ENCODE measurements at regions not wholly inside any gene's neighbourhood (a gene's known extent, or its start where the extent isn't known, plus 50 kb on each side); places are given as distances from the start of the nearest gene placed in this dataset.
"Not testable (repeated sequence)": the region's sequence is repeated elsewhere in the genome, so short reads cannot be mapped to it uniquely, and the experiment has no call there.

DNA sequence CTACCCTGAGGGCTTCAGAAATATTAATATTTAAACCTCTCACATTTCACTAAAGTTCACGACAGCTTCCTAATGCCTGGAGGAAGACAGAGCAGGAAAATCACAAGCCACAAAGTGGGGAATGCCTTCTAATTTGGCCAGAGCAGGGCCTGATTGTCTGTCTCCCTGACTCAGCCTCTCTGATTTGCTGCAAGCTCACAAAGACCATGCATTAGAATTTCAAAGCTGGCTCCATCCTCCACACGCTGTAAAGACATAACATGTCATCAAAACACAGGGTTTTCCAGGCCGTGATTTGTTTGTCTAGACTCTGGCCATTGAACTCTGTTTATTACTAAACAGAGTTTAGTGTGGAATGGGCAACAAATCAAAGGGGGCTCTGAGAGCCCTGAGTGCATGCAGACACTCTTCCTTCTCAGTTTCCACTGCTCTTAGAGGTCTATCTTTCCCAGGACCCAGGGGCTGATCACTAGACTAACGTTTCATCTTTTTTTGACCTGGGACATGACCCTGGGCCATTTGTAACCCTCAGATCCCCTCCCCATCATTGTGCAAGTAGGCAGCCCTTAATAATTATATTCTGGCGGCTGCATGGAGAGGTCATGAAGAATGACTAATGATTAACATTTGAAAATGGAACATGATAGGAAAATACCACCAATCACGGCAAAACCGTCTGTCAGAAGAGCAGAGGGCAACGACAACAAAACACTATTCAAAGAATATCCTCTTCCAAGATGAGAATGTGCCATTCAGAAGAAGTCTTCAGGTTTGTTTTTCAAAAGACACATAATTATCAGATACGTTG, 140.2 kb downstream of the ENC1 start:
- no peak for DNase-seq (ENCODE audit: low spot score)
- no peaks in the 10 kb centered on the region for H3K9me3 Mint-ChIP-seq
- no peak overlapping the region for H3K4me3 Mint-ChIP-seq
- H3K27ac Mint-ChIP-seq, result no peak overlapping the region
- no peaks in the 10 kb centered on the region for H3K4me1 Mint-ChIP-seq (ENCODE audit: low read depth)
- no peaks in the 10 kb centered on the region for H3K36me3 Mint-ChIP-seq (ENCODE audit: low read depth)
- H3K27me3 Mint-ChIP-seq (ENCODE audit: low read depth), result peaks cover 5% of the 10 kb centered on the region

DNA sequence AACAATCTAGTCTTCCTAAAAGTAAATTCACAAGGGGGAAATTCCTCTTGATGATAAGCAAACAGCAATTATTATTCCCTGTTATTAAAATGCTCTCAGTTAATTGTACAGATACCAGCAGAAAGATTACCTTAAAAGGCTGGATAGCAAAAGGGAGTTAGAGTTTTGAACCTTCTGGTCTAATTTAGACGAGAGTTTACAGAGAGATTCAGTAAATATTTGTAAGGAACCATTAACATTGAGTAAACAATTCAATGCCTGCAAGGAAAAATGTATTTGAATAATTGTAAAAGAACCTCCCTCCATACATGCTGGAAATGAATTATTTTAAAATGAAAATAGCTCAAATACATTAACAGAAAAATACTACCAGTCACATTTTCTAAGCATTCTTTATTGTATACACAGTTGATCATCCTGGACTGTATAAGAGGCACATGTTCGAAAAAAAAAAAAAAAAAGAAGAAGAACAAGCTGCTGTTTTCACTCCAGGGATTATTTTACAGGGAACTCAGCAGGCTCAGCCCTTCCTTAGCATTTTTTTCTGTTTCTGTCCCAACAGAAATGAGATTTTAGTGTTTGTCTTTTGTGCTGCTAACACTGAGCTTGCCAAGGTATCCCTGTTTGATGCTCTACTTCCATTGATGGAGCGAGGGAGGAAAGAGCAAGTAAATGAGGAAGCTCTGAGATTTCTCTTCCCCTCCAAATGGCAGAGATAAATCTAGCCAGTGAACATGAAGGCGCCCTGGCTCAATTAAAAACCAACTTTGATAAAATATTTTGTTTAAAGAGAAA, 141.1 kb downstream of the ENC1 start:
- Mint-ChIP-seq H3K4me3 (no peak overlapping the region), H3K9me3 (no peaks in the 10 kb centered on the region), H3K36me3 (ENCODE audit: low read depth) (no peaks in the 10 kb centered on the region), H3K27me3 (ENCODE audit: low read depth) (peaks cover 6% of the 10 kb centered on the region), H3K27ac (no peak overlapping the region), H3K4me1 (ENCODE audit: low read depth) (no peaks in the 10 kb centered on the region)
- DNase-seq (ENCODE audit: low spot score), result no peak

DNA sequence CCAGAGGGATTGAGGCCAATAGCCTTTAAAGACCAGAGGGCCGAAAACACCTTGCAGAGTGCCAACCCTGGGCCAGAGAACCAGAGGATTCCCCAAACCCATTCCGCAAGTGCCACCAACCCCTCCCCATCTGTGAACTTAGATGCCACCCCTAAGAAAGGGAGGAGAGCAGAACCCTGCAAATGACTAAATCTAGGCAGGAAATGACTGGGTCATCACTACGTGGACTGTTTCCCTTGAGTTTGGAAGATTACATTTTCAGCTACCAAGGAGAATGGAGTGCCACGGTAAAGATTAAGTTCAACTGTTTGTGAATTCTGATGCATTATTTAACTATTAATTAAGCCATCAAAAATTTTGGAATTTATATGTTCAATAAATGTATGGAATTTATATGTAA, 142.8 kb downstream of the ENC1 start:
- H3K27ac Mint-ChIP-seq, result no peak overlapping the region
- no peak for DNase-seq (ENCODE audit: low spot score)
- H3K36me3 Mint-ChIP-seq (ENCODE audit: low read depth), result no peaks in the 10 kb centered on the region
- no peaks in the 10 kb centered on the region for H3K9me3 Mint-ChIP-seq
- H3K4me3 Mint-ChIP-seq, result no peak overlapping the region
- peaks cover 11% of the 10 kb centered on the region for H3K27me3 Mint-ChIP-seq (ENCODE audit: low read depth)
- no peaks in the 10 kb centered on the region for H3K4me1 Mint-ChIP-seq (ENCODE audit: low read depth)

DNA sequence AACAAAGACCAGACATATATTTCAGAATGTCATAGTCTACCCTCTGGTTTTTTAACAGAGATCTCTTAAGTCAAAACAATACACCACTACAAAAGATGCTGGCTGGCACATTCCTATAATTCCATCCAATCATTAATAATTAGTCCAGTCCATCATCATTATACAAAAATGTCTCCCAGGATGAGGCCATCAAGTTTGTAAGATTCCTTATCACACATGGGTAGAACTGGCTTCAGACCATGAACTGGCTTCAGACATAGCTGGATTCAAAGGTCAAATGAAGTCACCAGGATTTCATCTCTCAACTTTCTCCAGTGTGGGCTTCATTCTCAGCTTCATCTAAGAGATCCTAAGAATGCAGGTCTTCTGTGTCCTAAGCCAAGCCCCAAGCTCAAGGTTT, 147.1 kb downstream of the ENC1 start:
- Mint-ChIP-seq H3K4me3 (no peak overlapping the region), H3K27me3 (ENCODE audit: low read depth) (peaks cover 14% of the 10 kb centered on the region), H3K27ac (no peak overlapping the region), H3K9me3 (no peaks in the 10 kb centered on the region), H3K36me3 (ENCODE audit: low read depth) (no peaks in the 10 kb centered on the region), H3K4me1 (ENCODE audit: low read depth) (no peaks in the 10 kb centered on the region)
- DNase-seq (ENCODE audit: low spot score), result no peak

DNA sequence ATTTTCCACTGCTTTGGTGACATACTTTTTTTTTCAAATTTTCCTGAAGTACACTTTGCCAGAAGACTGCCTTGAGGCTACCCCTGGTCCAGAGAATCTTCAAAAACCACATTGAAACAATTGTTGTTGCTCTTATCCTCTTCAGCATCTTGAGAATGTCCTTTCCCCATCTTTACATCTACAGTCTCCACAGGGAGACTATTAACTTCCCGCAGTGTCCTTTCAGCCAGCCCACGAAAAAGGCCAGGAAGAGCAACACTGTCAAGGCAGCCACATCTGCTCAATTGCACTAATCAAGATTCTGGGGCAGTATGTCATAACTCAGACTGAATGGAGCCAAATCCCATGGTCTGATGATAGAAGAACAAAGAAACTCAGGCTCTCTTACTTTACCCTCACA, 148.3 kb downstream of the ENC1 start:
- no peaks in the 10 kb centered on the region for H3K9me3 Mint-ChIP-seq
- H3K27me3 Mint-ChIP-seq (ENCODE audit: low read depth), result peaks cover 16% of the 10 kb centered on the region
- H3K4me1 Mint-ChIP-seq (ENCODE audit: low read depth), result no peaks in the 10 kb centered on the region
- no peak overlapping the region for H3K27ac Mint-ChIP-seq
- H3K36me3 Mint-ChIP-seq (ENCODE audit: low read depth), result no peaks in the 10 kb centered on the region
- no peak for DNase-seq (ENCODE audit: low spot score)
- H3K4me3 Mint-ChIP-seq, result no peak overlapping the region

DNA sequence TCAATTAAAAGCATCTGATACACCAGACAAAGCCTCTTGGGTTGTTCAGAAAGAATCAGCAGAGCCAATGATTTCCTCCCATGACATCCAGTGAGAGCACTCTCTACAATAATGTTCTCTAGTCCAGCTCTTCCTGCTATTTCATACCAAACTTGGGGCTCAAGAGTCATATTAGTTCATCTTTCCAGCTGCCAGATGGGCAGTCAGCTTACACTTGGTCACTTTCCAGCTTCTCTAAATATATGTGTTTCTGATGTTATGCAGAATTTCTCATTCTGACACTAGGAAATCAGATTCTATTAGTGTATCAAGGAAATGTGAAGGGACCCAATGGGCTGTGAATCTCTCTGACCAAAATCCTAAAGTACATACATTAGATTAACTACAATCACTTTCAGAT, 148.9 kb downstream of the ENC1 start:
- no peaks in the 10 kb centered on the region for H3K4me1 Mint-ChIP-seq (ENCODE audit: low read depth)
- no peak overlapping the region for H3K27ac Mint-ChIP-seq
- no peaks in the 10 kb centered on the region for H3K36me3 Mint-ChIP-seq (ENCODE audit: low read depth)
- H3K27me3 Mint-ChIP-seq (ENCODE audit: low read depth), result peaks cover 16% of the 10 kb centered on the region
- H3K9me3 Mint-ChIP-seq, result no peaks in the 10 kb centered on the region
- H3K4me3 Mint-ChIP-seq, result no peak overlapping the region
- DNase-seq (ENCODE audit: low spot score), result no peak

DNA sequence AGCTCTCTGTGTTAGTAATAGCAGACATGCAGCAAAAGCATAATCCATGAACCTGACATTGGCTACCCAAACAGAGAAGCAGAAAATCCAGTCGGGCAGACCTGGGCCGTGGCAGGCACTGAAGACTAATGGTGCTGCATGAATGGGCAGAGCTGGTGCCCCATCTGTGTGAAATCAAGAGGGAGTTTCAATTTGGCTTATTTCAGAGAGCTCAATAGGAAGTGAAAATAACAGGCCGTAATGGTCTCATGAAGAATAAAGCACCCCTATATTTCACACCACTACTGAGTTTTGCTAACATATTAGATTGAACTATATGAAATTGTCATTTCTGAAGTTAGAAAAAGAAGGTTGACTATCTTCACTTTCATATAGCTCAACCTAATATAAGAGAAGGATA, 149.7 kb downstream of the ENC1 start:
- no peaks in the 10 kb centered on the region for H3K36me3 Mint-ChIP-seq (ENCODE audit: low read depth)
- no peaks in the 10 kb centered on the region for H3K4me1 Mint-ChIP-seq (ENCODE audit: low read depth)
- H3K27me3 Mint-ChIP-seq (ENCODE audit: low read depth), result peaks cover 16% of the 10 kb centered on the region
- no peaks in the 10 kb centered on the region for H3K9me3 Mint-ChIP-seq
- H3K4me3 Mint-ChIP-seq, result no peak overlapping the region
- no peak for DNase-seq (ENCODE audit: low spot score)
- H3K27ac Mint-ChIP-seq, result no peak overlapping the region

DNA sequence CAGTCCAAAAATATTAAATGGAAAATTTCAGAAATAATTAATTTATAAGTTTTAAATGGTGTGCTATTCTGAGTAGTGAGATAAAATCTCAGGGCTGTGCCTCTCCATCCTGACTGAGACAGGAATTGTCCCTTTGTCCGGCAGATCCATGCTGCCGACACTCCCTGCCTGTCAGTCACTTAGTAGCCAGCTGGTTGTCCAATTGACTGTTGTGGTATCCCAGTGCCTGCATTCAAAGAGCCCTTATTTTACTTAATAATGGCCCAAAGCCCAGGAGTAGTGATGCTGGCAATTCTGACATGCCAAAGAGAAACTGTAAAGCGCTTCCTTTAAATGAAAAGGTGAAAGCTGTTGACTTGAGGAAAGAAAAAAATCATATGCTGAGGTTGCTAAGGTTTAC, 157.5 kb downstream of the ENC1 start:
- Mint-ChIP-seq H3K36me3 (ENCODE audit: low read depth) (no peaks in the 10 kb centered on the region), H3K27ac (no peak overlapping the region), H3K27me3 (ENCODE audit: low read depth) (no peaks in the 10 kb centered on the region), H3K9me3 (no peaks in the 10 kb centered on the region), H3K4me3 (no peak overlapping the region), H3K4me1 (ENCODE audit: low read depth) (no peaks in the 10 kb centered on the region)
- no peak for DNase-seq (ENCODE audit: low spot score)

DNA sequence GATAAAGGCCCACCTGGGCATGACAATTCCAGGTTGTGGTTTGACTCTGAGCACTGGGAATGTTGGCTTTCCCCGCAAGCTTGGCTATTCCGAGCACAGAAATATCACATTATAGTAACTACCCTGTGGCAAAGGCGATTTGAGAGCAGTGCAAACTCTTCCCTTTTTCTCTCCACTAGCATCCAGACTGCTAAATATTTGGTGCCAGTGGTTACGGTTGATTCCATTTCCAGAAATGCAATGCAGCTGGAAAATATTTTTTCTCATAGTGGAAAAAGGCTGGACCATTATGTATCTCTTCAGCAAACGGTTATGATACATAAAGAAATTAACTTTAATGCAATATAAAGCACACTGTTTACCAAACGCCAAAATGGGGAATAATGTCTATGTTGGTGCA, 158.0 kb downstream of the ENC1 start:
- Mint-ChIP-seq H3K4me3 (no peak overlapping the region), H3K9me3 (no peaks in the 10 kb centered on the region), H3K27ac (no peak overlapping the region), H3K4me1 (ENCODE audit: low read depth) (no peaks in the 10 kb centered on the region), H3K27me3 (ENCODE audit: low read depth) (no peaks in the 10 kb centered on the region), H3K36me3 (ENCODE audit: low read depth) (no peaks in the 10 kb centered on the region)
- DNase-seq (ENCODE audit: low spot score), result no peak

DNA sequence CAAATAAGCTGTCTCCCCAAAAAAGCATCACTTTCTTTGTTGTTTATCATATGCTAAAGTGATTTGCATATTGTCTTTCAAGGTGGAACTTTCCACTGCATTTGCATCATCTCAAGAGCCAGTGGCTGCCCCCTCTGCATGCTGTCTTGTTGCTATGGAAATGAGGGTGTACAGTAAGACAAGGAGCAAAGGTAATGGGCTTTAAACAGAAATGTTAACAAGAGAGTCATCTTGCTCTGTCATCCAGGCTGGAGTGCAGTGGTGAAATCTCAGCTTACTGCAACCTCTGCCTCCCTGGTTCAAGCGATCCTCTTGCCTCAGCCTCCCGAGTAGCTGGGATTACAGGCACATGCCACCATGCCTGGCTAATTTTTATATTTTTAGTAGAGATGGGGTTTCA, 159.2 kb downstream of the ENC1 start:
- H3K36me3 Mint-ChIP-seq (ENCODE audit: low read depth); H3K27ac Mint-ChIP-seq; H3K4me1 Mint-ChIP-seq (ENCODE audit: low read depth); H3K27me3 Mint-ChIP-seq (ENCODE audit: low read depth); H3K4me3 Mint-ChIP-seq; DNase-seq (ENCODE audit: low spot score); H3K9me3 Mint-ChIP-seq: not testable (repeated sequence)

DNA sequence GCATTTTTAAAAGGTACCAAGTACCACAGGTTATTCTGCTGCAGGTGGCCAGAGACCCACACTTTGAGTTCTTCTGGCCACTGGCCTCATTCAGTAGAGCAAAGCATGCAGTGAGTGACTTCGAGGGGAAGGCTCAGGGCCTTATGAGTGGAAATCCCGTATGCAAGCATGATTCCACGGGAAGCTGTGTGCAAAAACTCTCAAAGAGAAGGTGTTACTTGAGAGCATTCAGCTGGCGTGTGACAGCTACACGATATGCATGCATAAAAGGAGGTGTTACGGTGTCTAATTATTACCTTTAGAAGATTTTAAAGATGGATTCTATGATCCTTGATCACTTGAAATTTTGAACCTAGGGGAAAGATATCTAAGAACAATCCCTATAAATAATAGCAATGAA, 160.3 kb downstream of the ENC1 start:
- DNase-seq (ENCODE audit: low spot score), result no peak
- no peak overlapping the region for H3K27ac Mint-ChIP-seq

DNA sequence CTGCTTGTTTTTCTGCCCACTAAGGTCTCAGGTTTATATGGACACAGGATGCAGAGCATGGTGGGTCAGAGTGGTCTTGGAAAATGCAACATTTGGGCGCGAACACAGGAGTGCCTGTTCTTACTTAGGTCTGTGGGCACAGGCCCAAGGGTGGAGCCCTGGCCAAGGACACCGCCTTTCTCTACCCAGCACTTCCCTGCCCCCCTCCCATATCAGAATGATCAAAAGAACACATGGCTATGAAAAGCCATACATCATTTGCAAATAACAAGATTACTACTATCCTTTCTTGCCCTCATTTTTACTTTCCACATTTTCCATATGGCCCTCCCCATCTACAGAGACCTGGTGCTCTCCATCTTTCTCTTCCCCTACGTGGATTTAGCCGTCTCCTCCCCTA, 162.2 kb downstream of the ENC1 start:
- no peaks in the 10 kb centered on the region for H3K4me1 Mint-ChIP-seq (ENCODE audit: low read depth)
- peaks cover 6% of the 10 kb centered on the region for H3K27me3 Mint-ChIP-seq (ENCODE audit: low read depth)
- no peaks in the 10 kb centered on the region for H3K36me3 Mint-ChIP-seq (ENCODE audit: low read depth)
- H3K9me3 Mint-ChIP-seq, result no peaks in the 10 kb centered on the region
- H3K4me3 Mint-ChIP-seq, result no peak overlapping the region
- no peak for DNase-seq (ENCODE audit: low spot score)
- H3K27ac Mint-ChIP-seq, result no peak overlapping the region

More for the DNA sequence above, 160.3 kb downstream of the ENC1 start:
- Mint-ChIP-seq H3K4me3 (no peak overlapping the region), H3K4me1 (ENCODE audit: low read depth) (no peaks in the 10 kb centered on the region), H3K9me3 (no peaks in the 10 kb centered on the region), H3K36me3 (ENCODE audit: low read depth) (no peaks in the 10 kb centered on the region), H3K27me3 (ENCODE audit: low read depth) (peaks cover 6% of the 10 kb centered on the region)

DNA sequence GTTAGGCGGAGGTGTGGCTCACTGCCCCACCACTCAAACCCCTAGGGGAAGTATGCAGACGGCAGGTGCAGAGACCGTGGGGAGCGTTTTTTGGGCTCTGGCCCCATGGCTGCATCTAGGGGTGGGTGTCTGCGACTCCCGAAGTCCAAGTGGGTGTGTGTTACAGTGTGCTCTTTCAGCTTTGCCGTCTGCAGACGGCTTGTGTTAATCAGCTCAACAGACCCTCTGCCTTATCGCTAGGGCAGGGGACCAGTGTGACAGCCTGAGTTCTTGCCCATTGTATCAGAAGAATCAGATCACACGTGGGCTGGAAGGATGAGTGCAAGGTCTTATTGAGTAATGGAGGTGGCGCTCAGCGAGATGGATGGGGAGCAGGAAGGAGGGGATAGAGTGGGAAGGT, 162.8 kb downstream of the ENC1 start:
- Mint-ChIP-seq H3K4me1 (ENCODE audit: low read depth) (no peaks in the 10 kb centered on the region), H3K27ac (no peak overlapping the region), H3K4me3 (no peak overlapping the region), H3K27me3 (ENCODE audit: low read depth) (peaks cover 6% of the 10 kb centered on the region), H3K36me3 (ENCODE audit: low read depth) (no peaks in the 10 kb centered on the region), H3K9me3 (no peaks in the 10 kb centered on the region)
- DNase-seq (ENCODE audit: low spot score), result no peak

DNA sequence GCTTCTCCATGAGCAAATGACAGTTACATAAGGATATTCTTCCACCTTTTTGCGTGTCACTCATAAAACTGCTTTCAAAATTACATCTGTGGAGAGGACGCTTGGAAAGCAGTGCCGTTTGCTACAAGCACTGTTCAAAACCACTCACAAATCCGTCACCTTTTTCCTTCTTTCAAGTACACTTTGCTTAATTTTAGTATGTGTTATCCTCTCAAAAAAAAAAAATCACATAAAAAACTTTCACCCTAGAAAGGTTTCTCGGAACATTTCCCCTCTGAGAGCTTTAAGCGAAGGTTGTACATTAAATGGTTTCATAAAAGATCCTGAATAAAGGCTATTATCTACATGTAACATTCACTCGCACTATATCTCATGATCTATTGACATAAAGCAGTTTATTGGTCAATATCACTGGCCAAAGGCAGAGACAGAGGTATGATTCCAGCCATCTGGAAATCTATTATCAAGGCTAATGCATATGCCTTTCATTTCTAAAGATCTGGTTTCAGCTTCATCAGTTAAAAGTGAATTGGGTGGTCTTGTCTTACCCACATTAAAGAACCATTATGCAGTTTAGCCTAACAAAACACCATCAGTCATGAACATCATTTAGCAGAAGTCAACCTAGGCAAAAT, 163.6 kb downstream of the ENC1 start:
- no peaks in the 10 kb centered on the region for H3K4me1 Mint-ChIP-seq (ENCODE audit: low read depth)
- H3K27me3 Mint-ChIP-seq (ENCODE audit: low read depth), result peaks cover 6% of the 10 kb centered on the region
- H3K9me3 Mint-ChIP-seq, result no peaks in the 10 kb centered on the region
- no peaks in the 10 kb centered on the region for H3K36me3 Mint-ChIP-seq (ENCODE audit: low read depth)
- no peak overlapping the region for H3K4me3 Mint-ChIP-seq
- no peak overlapping the region for H3K27ac Mint-ChIP-seq
- DNase-seq (ENCODE audit: low spot score), result no peak

All from T-helper 2 cell treated with Interferon-gamma antibody and Interleukin-4, amounts not matched to agents 5 μg/mL and 100 μg/mL, for 36 hours (primary cell).